Thymus (tissue), 11 donors: ENCODE measurements at regions not wholly inside any gene's neighbourhood (a gene's known extent, or its start where the extent isn't known, plus 50 kb on each side); places are given as distances from the start of the nearest gene placed in this dataset.
"Not testable (repeated sequence)": the region's sequence is repeated elsewhere in the genome, so short reads cannot be mapped to it uniquely, and the experiment has no call there.

Experiments used
- DNase-seq, 9 donors: peaks; one replicate each; pipeline ENCODE4 v3.0.0-alpha.2; 2013; ENCODE audit warnings: low spot score in 9 of 9, low read depth in 6 of 9, missing footprints in 1 of 9
- H3K27ac ChIP-seq, 2 donors: one replicate each; pipeline ENCODE4 v1.5.1; 2013; ENCODE audit warnings: control low read depth in 1 of 2, low read depth in 1 of 2, low read length in 1 of 2, mild to moderate bottlenecking in 1 of 2, moderate library complexity in 1 of 2
- H3K27me3 ChIP-seq, 2 donors: one replicate each; pipeline ENCODE4 v1.5.1; 2013; ENCODE audit warnings: low read length in 1 of 2; ENCODE audit not compliant: control insufficient read depth in 2 of 2, insufficient read depth in 1 of 2
- H3K36me3 ChIP-seq, 2 donors: one replicate each; pipeline ENCODE4 v1.5.1; 2013; ENCODE audit warnings: low read length in 1 of 2, mild to moderate bottlenecking in 1 of 2, moderate library complexity in 1 of 2; ENCODE audit not compliant: control insufficient read depth in 2 of 2, insufficient read depth in 2 of 2
- H3K4me1 ChIP-seq, 2 donors: one replicate each; pipeline ENCODE4 v1.5.1; 2013; ENCODE audit warnings: low read length in 2 of 2; ENCODE audit not compliant: control insufficient read depth in 2 of 2, insufficient read depth in 2 of 2
- H3K4me3 ChIP-seq, 2 donors: one replicate each; pipeline ENCODE4 v1.5.1; 2013; ENCODE audit warnings: low read length in 2 of 2, control low read depth in 1 of 2, mild to moderate bottlenecking in 1 of 2
- H3K9me3 ChIP-seq, 2 donors: one replicate each; pipeline ENCODE4 v1.5.1; 2013; ENCODE audit warnings: low read length in 1 of 2, mild to moderate bottlenecking in 1 of 2; ENCODE audit not compliant: control insufficient read depth in 2 of 2, insufficient read depth in 1 of 2
- WGBS: extraction: QIAGEN DNeasy Blood & Tissue Kit; methylation state at CpG from one replicate; pipeline ENCODE4 v1.1.7; 2013; 5-methylcytosine and 5-hydroxymethylcytosine counted together
- donor health status: healthy.

DNA sequence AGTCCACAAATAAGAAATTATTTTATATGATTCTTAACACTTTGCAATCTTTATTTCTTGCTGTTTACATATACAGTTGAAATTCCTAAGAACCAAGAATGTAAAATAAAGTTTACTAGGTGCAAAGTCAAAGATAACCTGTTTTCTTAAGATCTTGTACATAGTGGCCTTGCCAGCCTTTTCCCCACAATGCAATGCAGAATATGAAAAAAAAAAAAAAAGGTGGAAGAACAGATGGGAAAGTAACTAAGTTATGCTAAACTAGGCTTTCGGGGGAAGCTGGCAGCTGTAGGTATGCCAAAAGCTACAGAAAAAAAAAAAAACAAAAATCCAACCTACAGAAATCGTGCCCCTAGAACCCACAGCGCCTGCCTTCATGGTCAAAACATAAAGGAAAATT, 1588.4 kb downstream of the STIM2 start:
- DNase-seq = no peak
- 83% methylated on average over 3 of the region's 3 CpGs for WGBS
- H3K4me1 ChIP-seq = no peaks in the 10 kb centered on the region
- H3K4me3 ChIP-seq = no peak overlapping the region
- no peak overlapping the region for H3K27ac ChIP-seq
- H3K36me3 ChIP-seq = no peaks in the 10 kb centered on the region
- H3K27me3 ChIP-seq = no peaks in the 10 kb centered on the region
- peaks cover 0 to 4% of the 10 kb centered on the region in 2 donors for H3K9me3 ChIP-seq

DNA sequence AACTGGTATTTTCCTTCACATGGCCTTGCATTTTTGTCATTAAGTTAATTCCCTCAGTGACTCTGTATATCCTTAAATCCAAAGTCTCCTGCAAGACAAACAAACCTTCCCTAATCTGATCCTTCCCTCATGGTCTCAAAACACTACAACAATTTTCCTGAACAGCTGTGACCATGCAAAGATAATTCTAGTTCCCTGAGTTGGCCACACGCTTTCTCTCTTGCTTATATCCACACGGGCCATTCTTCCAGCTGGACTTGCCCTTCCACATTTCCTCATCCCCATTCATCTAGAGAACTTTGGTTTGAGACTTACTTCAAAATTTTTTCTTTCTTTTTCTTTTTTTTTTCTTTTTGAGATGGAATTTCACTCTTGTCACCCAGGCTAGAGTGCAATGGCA, 1590.7 kb downstream of the STIM2 start:
- no peaks in the 10 kb centered on the region for H3K27me3 ChIP-seq
- 90% methylated on average over 2 of the region's 2 CpGs for WGBS
- DNase-seq = no peak
- no peaks in the 10 kb centered on the region for H3K4me1 ChIP-seq
- H3K36me3 ChIP-seq = no peaks in the 10 kb centered on the region
- no peak overlapping the region for H3K4me3 ChIP-seq
- no peak overlapping the region for H3K27ac ChIP-seq
- H3K9me3 ChIP-seq = peaks cover 0 to 4% of the 10 kb centered on the region in 2 donors

DNA sequence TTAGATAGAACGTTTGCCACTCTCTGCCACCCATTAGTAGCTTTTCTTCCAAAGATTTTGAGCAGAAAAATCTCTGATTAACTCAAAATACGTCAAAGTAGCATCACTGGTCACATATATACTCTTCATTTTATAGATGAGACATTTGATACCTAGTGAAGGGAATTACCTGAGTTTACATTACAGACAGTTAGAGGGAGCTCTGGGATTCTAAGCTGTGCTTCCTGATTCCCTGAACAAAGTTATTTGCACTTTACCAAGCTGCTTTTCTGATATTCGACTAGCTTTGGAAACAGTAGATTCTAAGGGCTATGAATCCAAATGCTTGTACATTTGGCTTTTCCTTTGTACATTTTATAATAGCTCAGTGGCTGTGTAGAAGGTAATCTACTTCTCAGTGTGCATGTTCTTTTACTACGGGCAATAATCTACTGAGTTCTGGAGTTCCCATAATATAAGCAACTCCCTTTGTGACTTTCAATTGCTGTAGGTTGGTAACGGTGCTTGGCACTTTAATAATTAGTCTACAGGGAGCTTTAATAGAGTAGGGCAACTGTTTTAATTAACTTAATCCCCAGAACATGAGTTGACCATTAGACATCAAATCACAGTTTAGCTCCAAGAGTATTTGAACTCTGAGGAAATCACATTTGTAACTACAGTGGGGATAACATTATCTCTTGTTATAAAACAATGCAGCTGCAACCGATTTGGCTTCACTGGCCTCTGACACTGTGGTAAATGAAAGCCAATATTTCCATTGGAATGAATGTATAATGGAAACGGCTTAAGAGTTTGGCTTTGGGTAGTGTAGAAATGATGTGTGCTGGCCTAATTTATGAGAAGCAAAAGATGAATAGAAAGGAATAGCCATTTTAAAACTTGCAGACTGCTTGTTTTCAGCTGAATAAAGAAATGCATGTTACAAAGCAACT, 1602.4 kb downstream of the STIM2 start:
- Histone ChIP-seq H3K4me1 (no peaks in the 10 kb centered on the region), H3K27me3 (no peaks in the 10 kb centered on the region), H3K27ac (no peak overlapping the region), H3K4me3 (no peak overlapping the region), H3K36me3 (no peaks in the 10 kb centered on the region), H3K9me3 (no peaks in the 10 kb centered on the region)
- WGBS = 68% methylated on average over 7 of the region's 7 CpGs
- DNase-seq = no peak

DNA sequence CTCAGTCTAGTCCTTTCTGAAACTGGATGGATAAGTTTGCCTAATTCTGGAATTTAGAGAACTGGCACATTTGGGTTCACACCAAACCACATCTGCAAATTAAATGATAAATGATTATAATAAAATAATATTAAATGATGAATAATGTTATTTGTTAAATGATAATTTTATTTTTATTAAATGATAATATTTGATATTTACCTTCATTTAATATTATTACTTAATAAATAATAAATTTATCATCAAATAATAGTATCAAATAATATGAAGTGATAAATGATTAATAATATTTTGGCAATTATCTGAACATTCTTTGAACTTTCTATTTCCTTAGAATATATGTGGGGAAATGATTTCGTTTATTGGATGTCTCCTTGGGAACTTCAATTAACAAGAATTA, 1604.2 kb downstream of the STIM2 start:
- Histone ChIP-seq H3K9me3 (no peaks in the 10 kb centered on the region), H3K4me1 (no peaks in the 10 kb centered on the region), H3K27me3 (no peaks in the 10 kb centered on the region), H3K36me3 (no peaks in the 10 kb centered on the region), H3K27ac (no peak overlapping the region), H3K4me3 (no peak overlapping the region)
- 86% methylated on average over 1 of the region's 1 CpG for WGBS
- DNase-seq = no peak

DNA sequence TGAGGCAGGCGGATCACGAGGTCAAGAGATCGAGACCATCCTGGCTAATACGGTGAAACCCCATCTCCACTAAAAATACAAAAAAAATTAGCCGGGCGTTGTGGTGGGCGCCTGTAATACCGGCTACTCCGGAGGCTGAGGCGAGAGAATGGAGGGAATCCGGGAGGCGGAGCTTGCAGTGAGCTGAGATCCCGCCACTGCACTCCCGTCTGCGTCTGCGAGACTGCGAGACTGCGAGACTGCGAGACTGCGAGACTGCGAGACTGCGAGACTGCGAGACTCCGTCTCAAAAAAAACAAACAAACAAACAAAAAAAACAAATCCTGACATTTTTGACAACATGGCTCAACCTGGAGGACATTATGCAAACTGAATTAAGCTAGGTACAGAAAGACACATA, 1606.2 kb downstream of the STIM2 start:
- DNase-seq, H3K9me3 ChIP-seq, H3K27ac ChIP-seq, H3K27me3 ChIP-seq, H3K4me3 ChIP-seq, H3K4me1 ChIP-seq, H3K36me3 ChIP-seq: not testable (repeated sequence)
- WGBS = 97% methylated on average over 24 of the region's 24 CpGs

DNA sequence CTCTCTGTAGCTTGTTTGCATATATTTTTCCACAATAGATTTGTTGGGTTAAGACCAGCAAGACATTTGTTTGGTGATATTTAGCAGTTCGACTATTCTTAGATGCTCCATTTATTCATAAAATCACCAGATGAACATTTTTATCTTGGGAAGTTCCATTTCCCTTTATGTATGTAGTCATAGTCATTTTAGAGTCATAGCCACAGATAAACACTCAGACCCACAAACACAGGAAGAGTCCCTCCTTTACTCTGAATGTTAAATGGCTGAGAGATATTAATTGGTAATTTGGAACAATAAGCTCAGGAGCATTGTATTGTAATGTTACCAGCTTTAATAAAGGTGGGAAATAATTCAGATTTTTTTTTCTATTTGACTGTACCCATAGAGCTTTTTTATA, 1608.7 kb downstream of the STIM2 start:
- H3K27me3 ChIP-seq = no peaks in the 10 kb centered on the region
- H3K9me3 ChIP-seq = peaks cover 0 to 5% of the 10 kb centered on the region in 2 donors
- no peak for DNase-seq
- no peak overlapping the region for H3K4me3 ChIP-seq
- H3K36me3 ChIP-seq = no peaks in the 10 kb centered on the region
- H3K4me1 ChIP-seq = no peaks in the 10 kb centered on the region
- no peak overlapping the region for H3K27ac ChIP-seq
- WGBS = 92% methylated on average over 1 of the region's 1 CpG

DNA sequence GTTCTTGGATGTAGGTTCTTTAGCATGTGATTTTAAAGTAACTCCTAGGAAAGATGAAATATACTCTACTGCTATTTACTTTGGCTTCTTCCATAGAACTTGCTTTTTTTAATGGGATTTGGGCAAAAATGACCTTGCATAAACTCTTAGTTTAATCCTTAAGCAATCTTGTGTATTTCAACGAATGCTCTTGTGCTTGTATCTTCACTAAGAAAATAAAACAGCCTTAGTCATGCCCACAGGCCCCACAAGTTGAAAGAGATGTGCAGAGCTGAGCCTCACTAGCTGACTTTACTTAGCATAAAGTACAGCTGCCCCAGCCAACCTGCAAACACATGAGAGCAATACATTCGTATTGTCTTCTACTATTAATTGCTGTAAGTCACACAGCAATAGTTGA, 1609.2 kb downstream of the STIM2 start:
- H3K4me1 ChIP-seq = no peaks in the 10 kb centered on the region
- H3K4me3 ChIP-seq = no peak overlapping the region
- WGBS = 94% methylated on average over 2 of the region's 2 CpGs
- H3K36me3 ChIP-seq = no peaks in the 10 kb centered on the region
- DNase-seq = no peak
- H3K27ac ChIP-seq = no peak overlapping the region
- peaks cover 0 to 5% of the 10 kb centered on the region in 2 donors for H3K9me3 ChIP-seq
- no peaks in the 10 kb centered on the region for H3K27me3 ChIP-seq

DNA sequence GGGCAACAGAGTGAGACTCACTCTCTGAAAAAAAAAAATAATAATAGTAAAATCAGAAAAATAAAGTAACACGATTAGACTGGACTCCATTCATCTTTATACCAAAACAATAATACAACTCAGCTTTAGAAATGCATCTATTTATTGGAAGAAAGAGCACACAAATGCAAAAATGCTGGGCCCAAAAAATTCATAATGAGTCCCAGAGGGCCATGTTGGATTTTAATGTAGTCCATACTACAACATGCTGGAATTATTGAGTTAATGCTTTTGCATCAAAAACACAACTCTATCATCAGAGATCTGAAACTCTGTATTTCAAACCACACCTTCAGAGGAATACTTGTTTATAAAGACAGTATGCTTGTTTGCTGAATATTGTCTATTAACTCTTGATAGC, 1614.7 kb downstream of the STIM2 start:
- Histone ChIP-seq H3K9me3 (peaks cover 0 to 5% of the 10 kb centered on the region in 2 donors), H3K27me3 (no peaks in the 10 kb centered on the region)
- WGBS = 86% methylated on average over 1 of the region's 1 CpG

DNA sequence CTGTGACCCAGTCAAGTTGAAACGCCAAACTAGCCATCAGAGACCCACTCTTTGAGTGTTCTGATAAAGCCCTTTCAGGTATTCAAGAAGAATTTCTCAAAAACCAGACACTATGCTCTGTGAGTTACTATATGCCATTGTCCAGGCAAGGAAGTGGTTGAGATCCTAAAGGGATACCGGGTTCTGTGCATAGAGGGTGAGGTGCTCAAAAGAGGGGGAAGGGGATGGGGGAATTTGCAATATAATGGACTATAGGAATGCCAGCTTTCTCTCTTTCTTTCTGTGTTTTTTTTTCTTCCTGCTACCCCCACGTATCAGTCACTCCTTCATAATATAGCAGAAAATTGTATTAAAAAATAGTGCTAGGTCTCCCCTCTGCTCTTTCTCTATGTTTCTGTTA, 1619.0 kb downstream of the STIM2 start:
- WGBS = 87% methylated on average over 3 of the region's 3 CpGs
- no peaks in the 10 kb centered on the region for H3K27me3 ChIP-seq
- H3K4me3 ChIP-seq = no peak overlapping the region
- H3K9me3 ChIP-seq = no peaks in the 10 kb centered on the region
- H3K27ac ChIP-seq = no peak overlapping the region
- no peak for DNase-seq
- no peaks in the 10 kb centered on the region for H3K4me1 ChIP-seq
- H3K36me3 ChIP-seq = no peaks in the 10 kb centered on the region

More for the DNA sequence above, 1614.7 kb downstream of the STIM2 start:
- no peak overlapping the region for H3K4me3 ChIP-seq
- no peak overlapping the region for H3K27ac ChIP-seq
- H3K4me1 ChIP-seq = no peaks in the 10 kb centered on the region
- no peaks in the 10 kb centered on the region for H3K36me3 ChIP-seq
- DNase-seq = no peak
